ENCODE measurements at regions not wholly inside any gene's neighbourhood (a gene's known extent, or its start where the extent isn't known, plus 50 kb on each side); places are given as distances from the start of the nearest gene placed in this dataset.

- 85% methylated on average over 4 of the region's 8 CpGs for WGBS (ENCODE audit: insufficient coverage)
- Histone ChIP-seq H3K4me2 (replicated peaks; ENCODE audit: low read depth, low read length, poor library complexity, severe bottlenecking) (no peak overlapping the region), H2AFZ (ENCODE audit: insufficient read depth, low read depth, low read length, poor library complexity, severe bottlenecking) (no peak overlapping the region), H3K27ac (ENCODE audit: low read length in 2 of 2) (no peak overlapping the region), H3K4me1 (ENCODE audit: control insufficient read depth in 2 of 2, insufficient read depth in 2 of 2, low read length in 2 of 2) (no peaks in the 10 kb centered on the region), H3K27me3 (replicated peaks in 1 of 4; ENCODE audit: control extremely low read depth in 1 of 4, control insufficient read depth in 3 of 4, insufficient read depth in 4 of 4, low read length in 3 of 4) (no peaks in the 10 kb centered on the region), H3K9me3 (ENCODE audit: control extremely low read depth in 1 of 3, control insufficient read depth in 2 of 3, insufficient read depth in 1 of 3, low read length in 2 of 3) (peaks cover 0 to 6% (median 0%) of the 10 kb centered on the region in 3 donors), H3K9ac (ENCODE audit: low read length) (no peak overlapping the region), H3K79me2 (ENCODE audit: control insufficient read depth, insufficient read depth, low read length) (no peaks in the 10 kb centered on the region), H4K20me1 (ENCODE audit: control insufficient read depth, insufficient read depth, low read length, poor library complexity, severe bottlenecking) (no peaks in the 10 kb centered on the region), H3K36me3 (replicated peaks in 1 of 2; ENCODE audit: control extremely low read depth in 1 of 2, control insufficient read depth in 1 of 2, extremely low read depth in 1 of 2, insufficient read depth in 2 of 2, low read length in 1 of 2) (no peaks in the 10 kb centered on the region), H3K4me3 (ENCODE audit: control extremely low read depth in 1 of 5, extremely low read depth in 1 of 5, insufficient read depth in 1 of 5, low read depth in 2 of 5, low read length in 4 of 5) (no peak overlapping the region)
- ChIA-PET POLR2A (no interaction called here), CTCF (no interaction called here)
- intact Hi-C loops (cut with micrococcal nuclease), result no loop called here
- ATAC-seq (ENCODE audit: low read depth) (no peak), DNase-seq (no peak)
- Mint-ChIP-seq H3K4me3 (no peak overlapping the region), H3K27ac (no peak overlapping the region), H3K9me3 (ENCODE audit: insufficient read depth) (no peaks in the 10 kb centered on the region), H3K27me3 (no peaks in the 10 kb centered on the region), H3K4me1 (no peaks in the 10 kb centered on the region)
- TF ChIP-seq CTCF (IDR thresholded peaks at IDR 0.05) (no peak), EZH2 (IDR thresholded peaks at IDR 0.05; ENCODE audit: borderline replicate concordance, insufficient read depth, low read depth, low read length, poor library complexity, severe bottlenecking) (no peak)
Measured at GRCh38 chr10:42984035-42984610, 92.7 kb upstream of the RET start.

DNA sequence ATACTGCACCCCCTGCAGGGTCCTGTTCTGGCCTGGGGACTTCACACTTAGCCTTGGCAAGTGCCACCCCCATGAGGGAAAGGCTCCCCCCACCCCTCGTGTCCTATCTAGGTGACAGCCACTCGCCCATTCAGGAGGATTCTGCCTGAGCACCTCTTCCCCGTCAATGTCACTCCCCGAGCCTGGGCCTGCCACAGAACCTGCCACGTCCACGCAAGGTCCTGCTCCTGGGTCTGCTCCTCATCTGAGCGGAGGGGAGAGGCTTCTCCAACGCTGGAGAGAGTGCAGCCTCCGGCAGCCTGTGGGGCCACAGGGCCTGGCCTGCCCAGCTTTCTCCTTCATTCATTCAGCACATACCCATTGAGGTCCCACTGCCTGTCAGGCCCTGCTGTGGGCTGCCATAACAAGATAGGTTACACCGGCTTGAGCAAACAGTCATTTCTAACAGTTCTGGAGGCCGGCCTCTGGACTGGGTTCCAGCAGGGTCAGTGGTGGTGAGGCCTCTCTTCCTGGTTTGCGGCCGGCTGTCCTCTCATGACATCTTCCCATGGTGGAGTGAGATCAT, 92.0 kb upstream of the RET start:
- intact Hi-C loops (cut with micrococcal nuclease), result no loop called here
- Mint-ChIP-seq H3K27me3 (no peaks in the 10 kb centered on the region), H3K9me3 (ENCODE audit: insufficient read depth) (no peaks in the 10 kb centered on the region), H3K27ac (no peak overlapping the region), H3K4me3 (no peak overlapping the region), H3K4me1 (no peaks in the 10 kb centered on the region)
- DNase-seq, result no peak
- Histone ChIP-seq H3K36me3 (replicated peaks in 1 of 2; ENCODE audit: control extremely low read depth in 1 of 2, control insufficient read depth in 1 of 2, extremely low read depth in 1 of 2, insufficient read depth in 2 of 2, low read length in 1 of 2) (no peaks in the 10 kb centered on the region), H3K27me3 (replicated peaks in 1 of 4; ENCODE audit: control extremely low read depth in 1 of 4, control insufficient read depth in 3 of 4, insufficient read depth in 4 of 4, low read length in 3 of 4) (no peaks in the 10 kb centered on the region), H3K4me1 (ENCODE audit: control insufficient read depth in 2 of 2, insufficient read depth in 2 of 2, low read length in 2 of 2) (no peaks in the 10 kb centered on the region), H3K9me3 (ENCODE audit: control extremely low read depth in 1 of 3, control insufficient read depth in 2 of 3, insufficient read depth in 1 of 3, low read length in 2 of 3) (peaks cover 0 to 6% (median 0%) of the 10 kb centered on the region in 3 donors), H3K4me2 (replicated peaks; ENCODE audit: low read depth, low read length, poor library complexity, severe bottlenecking) (no peak overlapping the region), H3K27ac (ENCODE audit: low read length in 2 of 2) (no peak overlapping the region), H3K79me2 (ENCODE audit: control insufficient read depth, insufficient read depth, low read length) (no peaks in the 10 kb centered on the region), H4K20me1 (ENCODE audit: control insufficient read depth, insufficient read depth, low read length, poor library complexity, severe bottlenecking) (no peaks in the 10 kb centered on the region), H3K9ac (ENCODE audit: low read length) (no peak overlapping the region), H3K4me3 (ENCODE audit: control extremely low read depth in 1 of 5, extremely low read depth in 1 of 5, insufficient read depth in 1 of 5, low read depth in 2 of 5, low read length in 4 of 5) (no peak overlapping the region), H2AFZ (ENCODE audit: insufficient read depth, low read depth, low read length, poor library complexity, severe bottlenecking) (no peak overlapping the region)
- no peak for ATAC-seq (ENCODE audit: low read depth)
- TF ChIP-seq CTCF (IDR thresholded peaks at IDR 0.05), result no peak
- TF ChIP-seq EZH2 (IDR thresholded peaks at IDR 0.05; ENCODE audit: borderline replicate concordance, insufficient read depth, low read depth, low read length, poor library complexity, severe bottlenecking), result no peak
- ChIA-PET CTCF (no interaction called here), POLR2A (no interaction called here)
- WGBS (ENCODE audit: insufficient coverage), result 94% methylated on average over 11 of the region's 13 CpGs
